SK-N-SH treated with all-trans-retinoic acid at 6 μM for 48 hours (cell line): ENCODE measurements at regions not wholly inside any gene's neighbourhood (a gene's known extent, or its start where the extent isn't known, plus 50 kb on each side); places are given as distances from the start of the nearest gene placed in this dataset.

Experiments used
- CREB5 ChIP-seq: fragments of 250-450 bp; sonication (Bioruptor Pico); IDR thresholded peaks from 2 replicates; pipeline ENCODE4 v1.5.1; 2020; ENCODE audit warnings: low read depth, mild to moderate bottlenecking, moderate library complexity
- CSRNP3 ChIP-seq: fragments of 250-450 bp; sonication (Bioruptor Pico); IDR thresholded peaks from 2 replicates; pipeline ENCODE4 v1.5.1; 2021; ENCODE audit warnings: mild to moderate bottlenecking, moderate library complexity
- POU6F1 ChIP-seq: fragments of 250-450 bp; sonication (Bioruptor Pico); IDR thresholded peaks from 2 replicates; pipeline ENCODE4 v1.8.0; 2021; ENCODE audit warnings: low read depth, mild to moderate bottlenecking, moderate library complexity, borderline replicate concordance
- RARB ChIP-seq: fragments of 250-450 bp; sonication (Bioruptor Pico); IDR thresholded peaks from 2 replicates; pipeline ENCODE4 v1.8.0; 2021; ENCODE audit warnings: mild to moderate bottlenecking, moderate library complexity
- SNAI2 ChIP-seq: fragments of 250-450 bp; sonication (Bioruptor Pico); IDR thresholded peaks from 2 replicates; pipeline ENCODE4 v1.5.0; 2020; ENCODE audit warnings: mild to moderate bottlenecking, moderate library complexity
- TSHZ2 ChIP-seq: fragments of 250-450 bp; sonication (Bioruptor Pico); IDR thresholded peaks from 2 replicates; pipeline ENCODE4 v1.5.0; 2020; ENCODE audit warnings: mild to moderate bottlenecking, moderate library complexity
- ZFP30 ChIP-seq: fragments of 450-650 bp; formaldehyde crosslinking; IDR thresholded peaks from 2 replicates; pipeline ENCODE4 v1.5.0; 2022; ENCODE audit warnings: mild to moderate bottlenecking, moderate library complexity
- ZNF565 ChIP-seq: fragments of 450-650 bp; formaldehyde crosslinking; conservative IDR thresholded peaks from 2 replicates; pipeline ENCODE4 v1.5.0; 2020; ENCODE audit warnings: low read depth, mild to moderate bottlenecking, moderate library complexity

- TF ChIP-seq CREB5 (CRISPR knock-in tag) (no peak), POU6F1 (no peak), CSRNP3 (CRISPR knock-in tag) (no peak), RARB (no peak), ZFP30 (CRISPR knock-in tag) (no peak), TSHZ2 (no peak), SNAI2 (CRISPR knock-in tag) (no peak), ZNF565 (CRISPR knock-in tag) (no peak)
These were observed 267.9 kb upstream of the BMP2 start for GRCh38 chr20:6499566-6499965.
